ENCODE measurements at regions not wholly inside any gene's neighbourhood (a gene's known extent, or its start where the extent isn't known, plus 50 kb on each side); places are given as distances from the start of the nearest gene placed in this dataset.

GRCh38 chr4:157840648-157841047, 332.2 kb downstream of the GASK1B start:
- Histone ChIP-seq H3K9me3 (no peaks in the 10 kb centered on the region), H3K36me3 (no peaks in the 10 kb centered on the region), H3K4me1 (no peaks in the 10 kb centered on the region), H3K27ac (no peak overlapping the region), H3K4me3 (no peak overlapping the region), H3K27me3 (no peaks in the 10 kb centered on the region)
- TF ChIP-seq POLR2A (IDR thresholded peaks at IDR 0.05) (no peak), CTCF (IDR thresholded peaks at IDR 0.05) (no peak), EP300 (IDR thresholded peaks at IDR 0.05) (no peak), POLR2AphosphoS5 (IDR thresholded peaks at IDR 0.05) (no peak)
- no peak for ATAC-seq (ENCODE audit: low FRiP score in 2 of 2)
- DNase-seq = no peak

- H3K9me3 ChIP-seq = no peaks in the 10 kb centered on the region
- H3K4me3 ChIP-seq = no peak overlapping the region
- no peaks in the 10 kb centered on the region for H3K27me3 ChIP-seq
- no peak for TF ChIP-seq EP300 (IDR thresholded peaks at IDR 0.05)
- no peak for TF ChIP-seq POLR2AphosphoS5 (IDR thresholded peaks at IDR 0.05)
- TF ChIP-seq CTCF (IDR thresholded peaks at IDR 0.05) = no peak
- no peak for TF ChIP-seq POLR2A (IDR thresholded peaks at IDR 0.05)
- no peak overlapping the region for H3K27ac ChIP-seq
- 78 to 90% methylated on average over 1 of the region's 1 CpG for WGBS, 2 donors
- no peaks in the 10 kb centered on the region for H3K36me3 ChIP-seq
- DNase-seq = no peak
- H3K4me1 ChIP-seq = no peaks in the 10 kb centered on the region
- no peak for ATAC-seq (ENCODE audit: low FRiP score in 2 of 2)
Measured at GRCh38 chr4:157840034-157840433, 332.8 kb downstream of the GASK1B start.

GRCh38 chr4:157838366-157838765, 334.5 kb downstream of the GASK1B start:
- H3K9me3 ChIP-seq = no peaks in the 10 kb centered on the region
- no peaks in the 10 kb centered on the region for H3K4me1 ChIP-seq
- no peak overlapping the region for H3K4me3 ChIP-seq
- H3K36me3 ChIP-seq = no peaks in the 10 kb centered on the region
- no peak for ATAC-seq (ENCODE audit: low FRiP score in 2 of 2)
- TF ChIP-seq CTCF (IDR thresholded peaks at IDR 0.05) = no peak
- no peak for TF ChIP-seq POLR2AphosphoS5 (IDR thresholded peaks at IDR 0.05)
- TF ChIP-seq POLR2A (IDR thresholded peaks at IDR 0.05) = no peak
- TF ChIP-seq EP300 (IDR thresholded peaks at IDR 0.05) = no peak
- no peaks in the 10 kb centered on the region for H3K27me3 ChIP-seq
- 56 to 58% methylated on average over 2 of the region's 2 CpGs for WGBS, 2 donors
- no peak overlapping the region for H3K27ac ChIP-seq
- no peak for DNase-seq

GRCh38 chr4:157837071-157837703, 335.6 kb downstream of the GASK1B start:
- TF ChIP-seq CTCF (IDR thresholded peaks at IDR 0.05) = no peak
- TF ChIP-seq POLR2A (IDR thresholded peaks at IDR 0.05) = no peak
- no peak for TF ChIP-seq EP300 (IDR thresholded peaks at IDR 0.05)
- TF ChIP-seq POLR2AphosphoS5 (IDR thresholded peaks at IDR 0.05) = no peak
- Histone ChIP-seq H3K27ac (no peak overlapping the region), H3K27me3 (no peaks in the 10 kb centered on the region), H3K4me3 (no peak overlapping the region), H3K36me3 (no peaks in the 10 kb centered on the region), H3K4me1 (no peaks in the 10 kb centered on the region), H3K9me3 (no peaks in the 10 kb centered on the region)
- DNase-seq (no peak), ATAC-seq (ENCODE audit: low FRiP score in 2 of 2) (no peak)
- 54 to 71% methylated on average over 3 of the region's 3 CpGs for WGBS, 2 donors

- no peaks in the 10 kb centered on the region for H3K4me1 ChIP-seq
- no peak overlapping the region for H3K4me3 ChIP-seq
- H3K27ac ChIP-seq = no peak overlapping the region
- no peaks in the 10 kb centered on the region for H3K27me3 ChIP-seq
- 61 to 64% methylated on average over 1 of the region's 1 CpG for WGBS, 2 donors
- H3K36me3 ChIP-seq = no peaks in the 10 kb centered on the region
- DNase-seq (no peak), ATAC-seq (ENCODE audit: low FRiP score in 2 of 2) (no peak)
- H3K9me3 ChIP-seq = no peaks in the 10 kb centered on the region
- TF ChIP-seq POLR2A (IDR thresholded peaks at IDR 0.05) (no peak), POLR2AphosphoS5 (IDR thresholded peaks at IDR 0.05) (no peak), CTCF (IDR thresholded peaks at IDR 0.05) (no peak), EP300 (IDR thresholded peaks at IDR 0.05) (no peak)
Measured at GRCh38 chr4:157832596-157832995, 340.2 kb downstream of the GASK1B start.

Measured in upper lobe of left lung (tissue), 6 donors.